ENCODE measurements at regions not wholly inside any gene's neighbourhood (a gene's known extent, or its start where the extent isn't known, plus 50 kb on each side); places are given as distances from the start of the nearest gene placed in this dataset.

- TF ChIP-seq, protein P1, sequence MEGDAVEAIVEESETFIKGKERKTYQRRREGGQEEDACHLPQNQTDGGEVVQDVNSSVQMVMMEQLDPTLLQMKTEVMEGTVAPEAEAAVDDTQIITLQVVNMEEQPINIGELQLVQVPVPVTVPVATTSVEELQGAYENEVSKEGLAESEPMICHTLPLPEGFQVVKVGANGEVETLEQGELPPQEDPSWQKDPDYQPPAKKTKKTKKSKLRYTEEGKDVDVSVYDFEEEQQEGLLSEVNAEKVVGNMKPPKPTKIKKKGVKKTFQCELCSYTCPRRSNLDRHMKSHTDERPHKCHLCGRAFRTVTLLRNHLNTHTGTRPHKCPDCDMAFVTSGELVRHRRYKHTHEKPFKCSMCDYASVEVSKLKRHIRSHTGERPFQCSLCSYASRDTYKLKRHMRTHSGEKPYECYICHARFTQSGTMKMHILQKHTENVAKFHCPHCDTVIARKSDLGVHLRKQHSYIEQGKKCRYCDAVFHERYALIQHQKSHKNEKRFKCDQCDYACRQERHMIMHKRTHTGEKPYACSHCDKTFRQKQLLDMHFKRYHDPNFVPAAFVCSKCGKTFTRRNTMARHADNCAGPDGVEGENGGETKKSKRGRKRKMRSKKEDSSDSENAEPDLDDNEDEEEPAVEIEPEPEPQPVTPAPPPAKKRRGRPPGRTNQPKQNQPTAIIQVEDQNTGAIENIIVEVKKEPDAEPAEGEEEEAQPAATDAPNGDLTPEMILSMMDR (conservative IDR thresholded peaks at IDR 0.05; ENCODE audit: low read length) = no peak
- TF ChIP-seq EZH2phosphoT487 (IDR thresholded peaks at IDR 0.05; ENCODE audit: borderline replicate concordance) = no peak
Observed at GRCh38 chr21:28581976-28582375, 410.7 kb downstream of the LTN1 start.

Measured in Loucy (cell line).